ENCODE measurements at regions not wholly inside any gene's neighbourhood (a gene's known extent, or its start where the extent isn't known, plus 50 kb on each side); places are given as distances from the start of the nearest gene placed in this dataset.
"Not testable (repeated sequence)": the region's sequence is repeated elsewhere in the genome, so short reads cannot be mapped to it uniquely, and the experiment has no call there.

- Mint-ChIP-seq H3K27me3 (ENCODE audit: low read depth) (no peaks in the 10 kb centered on the region), H3K4me1 (ENCODE audit: low read depth) (peaks cover 19% of the 10 kb centered on the region), H3K27ac (ENCODE audit: unreplicated experiment) (no peak overlapping the region), H3K4me3 (ENCODE audit: unreplicated experiment) (no peak overlapping the region), H3K9me3 (ENCODE audit: low read depth) (peaks cover 14% of the 10 kb centered on the region), H3K36me3 (ENCODE audit: low read depth) (peaks cover 9% of the 10 kb centered on the region)
- DNase-seq (ENCODE audit: low spot score), result no peak
- TF ChIP-seq CTCF (IDR thresholded peaks at IDR 0.05), result no peak
Observed at GRCh38 chr2:207341804-207342203, 176.1 kb upstream of the KLF7 start.

GRCh38 chr2:207344596-207345394 lies 179.0 kb upstream of the KLF7 start:
- peaks cover 42% of the 10 kb centered on the region for H3K9me3 Mint-ChIP-seq (ENCODE audit: low read depth)
- DNase-seq (ENCODE audit: low spot score); H3K27ac Mint-ChIP-seq (ENCODE audit: unreplicated experiment); H3K4me1 Mint-ChIP-seq (ENCODE audit: low read depth); H3K27me3 Mint-ChIP-seq (ENCODE audit: low read depth); H3K4me3 Mint-ChIP-seq (ENCODE audit: unreplicated experiment): not testable (repeated sequence)
- peaks cover 19% of the 10 kb centered on the region for H3K36me3 Mint-ChIP-seq (ENCODE audit: low read depth)

GRCh38 chr2:207351171-207351570 lies 178.6 kb upstream of the CREB1 start:
- no peak for TF ChIP-seq CTCF (IDR thresholded peaks at IDR 0.05)

GRCh38 chr2:207352978-207353671 lies 176.6 kb upstream of the CREB1 start:
- Mint-ChIP-seq H3K9me3 (ENCODE audit: low read depth) (peaks cover 19% of the 10 kb centered on the region), H3K4me3 (ENCODE audit: unreplicated experiment) (no peak overlapping the region), H3K27me3 (ENCODE audit: low read depth) (no peaks in the 10 kb centered on the region), H3K36me3 (ENCODE audit: low read depth) (peaks cover 1% of the 10 kb centered on the region), H3K27ac (ENCODE audit: unreplicated experiment) (no peak overlapping the region), H3K4me1 (ENCODE audit: low read depth) (no peaks in the 10 kb centered on the region)
- no peak for DNase-seq (ENCODE audit: low spot score)
- TF ChIP-seq CTCF (IDR thresholded peaks at IDR 0.05), result no peak

More at GRCh38 chr2:207351171-207351570, 178.6 kb upstream of the CREB1 start:
- Mint-ChIP-seq H3K9me3 (ENCODE audit: low read depth) (peaks cover 37% of the 10 kb centered on the region), H3K4me3 (ENCODE audit: unreplicated experiment) (no peak overlapping the region), H3K4me1 (ENCODE audit: low read depth) (no peaks in the 10 kb centered on the region), H3K27ac (ENCODE audit: unreplicated experiment) (no peak overlapping the region), H3K27me3 (ENCODE audit: low read depth) (no peaks in the 10 kb centered on the region), H3K36me3 (ENCODE audit: low read depth) (peaks cover 13% of the 10 kb centered on the region)
- DNase-seq (ENCODE audit: low spot score), result no peak

- DNase-seq (ENCODE audit: low spot score), result no peak
- no peak overlapping the region for H3K4me3 Mint-ChIP-seq (ENCODE audit: unreplicated experiment)
- no peaks in the 10 kb centered on the region for H3K27me3 Mint-ChIP-seq (ENCODE audit: low read depth)
- no peaks in the 10 kb centered on the region for H3K4me1 Mint-ChIP-seq (ENCODE audit: low read depth)
- no peak for TF ChIP-seq CTCF (IDR thresholded peaks at IDR 0.05)
- H3K9me3 Mint-ChIP-seq (ENCODE audit: low read depth), result peaks cover 12% of the 10 kb centered on the region
- no peak overlapping the region for H3K27ac Mint-ChIP-seq (ENCODE audit: unreplicated experiment)
- no peaks in the 10 kb centered on the region for H3K36me3 Mint-ChIP-seq (ENCODE audit: low read depth)
Observed at GRCh38 chr2:207353836-207354235, 175.9 kb upstream of the CREB1 start.

Data from chondrocyte (in vitro differentiated cells).